ENCODE measurements at regions not wholly inside any gene's neighbourhood (a gene's known extent, or its start where the extent isn't known, plus 50 kb on each side); places are given as distances from the start of the nearest gene placed in this dataset.

- TF ChIP-seq CTCF (IDR thresholded peaks at IDR 0.05) (no peak), MEF2A (IDR thresholded peaks at IDR 0.05; ENCODE audit: borderline replicate concordance, low read depth) (no peak), FOXM1 (IDR thresholded peaks at IDR 0.05; ENCODE audit: low read depth) (no peak), FOSL2 (IDR thresholded peaks at IDR 0.05; ENCODE audit: borderline replicate concordance, low read depth) (no peak), PBX3 (IDR thresholded peaks at IDR 0.05) (no peak)
Observed at GRCh38 chr15:79171320-79172031, 80.9 kb upstream of the RASGRF1 start.
